Prostate gland (tissue), 2 donors: ENCODE measurements at regions not wholly inside any gene's neighbourhood (a gene's known extent, or its start where the extent isn't known, plus 50 kb on each side); places are given as distances from the start of the nearest gene placed in this dataset.
"Not testable (repeated sequence)": the region's sequence is repeated elsewhere in the genome, so short reads cannot be mapped to it uniquely, and the experiment has no call there.

Source experiments
- DNase-seq: peaks from one replicate; pipeline ENCODE4 v3.0.0-alpha.2; 2019; ENCODE audit warnings: low spot score
- H3K27ac ChIP-seq, 2 donors: fragments of 200-600 bp; sonication (generic); 2 replicates each; pipeline ENCODE4 v1.5.1; 2017 to 2019
- H3K27me3 ChIP-seq: fragments of 200-600 bp; sonication (generic); replicated peaks from 2 replicates; pipeline ENCODE4 v1.5.1; 2019; ENCODE audit not compliant: insufficient read depth
- H3K36me3 ChIP-seq, 2 donors: fragments of 200-600 bp; sonication (generic); 1 replicate in 1 of 2; 2 replicates in 1 of 2; pipeline versions ENCODE4 v1.5.1 to v1.8.1; 2017 to 2019
- H3K4me1 ChIP-seq: fragments of 200-600 bp; sonication (generic); replicated peaks from 2 replicates; pipeline ENCODE4 v1.5.1; 2019
- H3K4me3 ChIP-seq, 2 donors: fragments of 200-600 bp; sonication (generic); 2 replicates each; pipeline ENCODE4 v1.5.1; 2017 to 2019
- H3K9me3 ChIP-seq: fragments of 200-600 bp; sonication (generic); 2 replicates; pipeline ENCODE4 v1.5.1; 2017
- POLR2A ChIP-seq: fragments of 450-650 bp; IDR thresholded peaks from one replicate; pipeline ENCODE4 v1.6.1; 2016; ENCODE audit warnings: antibody characterized with exemption, mild to moderate bottlenecking
- POLR2AphosphoS5 ChIP-seq: sonication (generic); formaldehyde crosslinking; IDR thresholded peaks from one replicate; pipeline ENCODE4 v1.6.1; 2017; ENCODE audit warnings: antibody characterized with exemption
- WGBS: methylation state at CpG from one replicate; pipeline ENCODE4 v1.1.5; 2018; 5-methylcytosine and 5-hydroxymethylcytosine counted together
- intact Hi-C: fragments of 100-400 bp; cut with DNase I; formaldehyde crosslinking; loops from one replicate; pipeline ENCODE4 v1.14.2; 2022
- TF ChIP-seq, protein P1 (sequence below), 4 experiments: fragments of 200-600 bp in 2 of 4; fragments of 450-650 bp in 2 of 4; sonication (generic) in 2 of 4; IDR thresholded peaks; 1 replicate in 3 of 4; 2 replicates in 1 of 4; pipeline ENCODE4 v1.5.1; 2016 to 2019; ENCODE audit warnings: antibody characterized with exemption in 4 of 4, mild to moderate bottlenecking in 2 of 4, moderate library complexity in 2 of 4

DNA sequence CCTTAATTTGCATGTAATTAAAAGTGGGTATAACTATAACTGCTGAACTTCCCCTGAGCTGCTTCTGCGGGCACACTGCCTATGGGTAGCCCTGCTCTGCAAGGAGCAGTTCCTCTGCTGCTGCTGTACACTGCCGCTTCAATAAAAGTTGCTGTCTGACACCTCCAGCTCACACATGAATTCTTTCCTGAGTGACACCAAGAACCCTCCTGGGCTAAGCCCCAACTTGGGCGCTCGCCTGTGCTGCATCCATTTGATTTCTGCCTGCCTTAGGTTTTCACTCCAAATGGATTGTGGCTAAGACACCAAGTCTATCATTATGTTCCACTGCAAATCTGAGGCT, 215.7 kb downstream of the ANAPC1 start:
- TF ChIP-seq, protein P1, sequence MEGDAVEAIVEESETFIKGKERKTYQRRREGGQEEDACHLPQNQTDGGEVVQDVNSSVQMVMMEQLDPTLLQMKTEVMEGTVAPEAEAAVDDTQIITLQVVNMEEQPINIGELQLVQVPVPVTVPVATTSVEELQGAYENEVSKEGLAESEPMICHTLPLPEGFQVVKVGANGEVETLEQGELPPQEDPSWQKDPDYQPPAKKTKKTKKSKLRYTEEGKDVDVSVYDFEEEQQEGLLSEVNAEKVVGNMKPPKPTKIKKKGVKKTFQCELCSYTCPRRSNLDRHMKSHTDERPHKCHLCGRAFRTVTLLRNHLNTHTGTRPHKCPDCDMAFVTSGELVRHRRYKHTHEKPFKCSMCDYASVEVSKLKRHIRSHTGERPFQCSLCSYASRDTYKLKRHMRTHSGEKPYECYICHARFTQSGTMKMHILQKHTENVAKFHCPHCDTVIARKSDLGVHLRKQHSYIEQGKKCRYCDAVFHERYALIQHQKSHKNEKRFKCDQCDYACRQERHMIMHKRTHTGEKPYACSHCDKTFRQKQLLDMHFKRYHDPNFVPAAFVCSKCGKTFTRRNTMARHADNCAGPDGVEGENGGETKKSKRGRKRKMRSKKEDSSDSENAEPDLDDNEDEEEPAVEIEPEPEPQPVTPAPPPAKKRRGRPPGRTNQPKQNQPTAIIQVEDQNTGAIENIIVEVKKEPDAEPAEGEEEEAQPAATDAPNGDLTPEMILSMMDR (IDR thresholded peaks at IDR 0.05): no peak
- Histone ChIP-seq H3K4me1 (no peaks in the 10 kb centered on the region), H3K27me3 (no peaks in the 10 kb centered on the region), H3K9me3 (no peaks in the 10 kb centered on the region), H3K27ac (no peak overlapping the region), H3K4me3 (no peak overlapping the region), H3K36me3 (no peaks in the 10 kb centered on the region)
- DNase-seq: no peak
- intact Hi-C loops: no loop called here
- WGBS: 97% methylated on average over 4 of the region's 4 CpGs

DNA sequence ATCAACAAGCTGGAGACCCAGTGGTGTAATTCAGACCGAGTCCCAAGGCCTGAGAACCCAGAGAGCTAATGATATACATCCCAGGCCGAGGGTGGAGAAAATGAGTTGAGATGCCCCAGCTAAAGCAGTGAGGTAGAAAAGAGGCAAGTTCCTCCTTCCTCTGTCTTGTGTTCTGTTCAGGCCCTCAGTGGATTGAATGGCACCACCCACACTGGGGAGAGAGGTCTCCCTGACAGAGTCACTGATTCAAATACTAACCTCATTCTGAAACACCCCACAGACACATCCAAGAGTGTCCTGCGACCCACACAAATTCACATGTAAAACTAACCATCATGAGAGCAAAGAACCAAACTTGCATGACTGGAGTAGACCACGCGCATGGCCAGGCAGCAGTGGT, 215.3 kb downstream of the ANAPC1 start:
- Histone ChIP-seq H3K27ac (no peak overlapping the region), H3K27me3 (no peaks in the 10 kb centered on the region), H3K36me3 (no peaks in the 10 kb centered on the region), H3K4me3 (no peak overlapping the region), H3K9me3 (no peaks in the 10 kb centered on the region), H3K4me1 (no peaks in the 10 kb centered on the region)
- no peak for TF ChIP-seq POLR2A
- no peak for TF ChIP-seq POLR2AphosphoS5
- TF ChIP-seq, protein P1 (IDR thresholded peaks at IDR 0.05): no peak
- DNase-seq: no peak
- 95% methylated on average over 5 of the region's 5 CpGs for WGBS
- intact Hi-C loops: no loop called here

DNA sequence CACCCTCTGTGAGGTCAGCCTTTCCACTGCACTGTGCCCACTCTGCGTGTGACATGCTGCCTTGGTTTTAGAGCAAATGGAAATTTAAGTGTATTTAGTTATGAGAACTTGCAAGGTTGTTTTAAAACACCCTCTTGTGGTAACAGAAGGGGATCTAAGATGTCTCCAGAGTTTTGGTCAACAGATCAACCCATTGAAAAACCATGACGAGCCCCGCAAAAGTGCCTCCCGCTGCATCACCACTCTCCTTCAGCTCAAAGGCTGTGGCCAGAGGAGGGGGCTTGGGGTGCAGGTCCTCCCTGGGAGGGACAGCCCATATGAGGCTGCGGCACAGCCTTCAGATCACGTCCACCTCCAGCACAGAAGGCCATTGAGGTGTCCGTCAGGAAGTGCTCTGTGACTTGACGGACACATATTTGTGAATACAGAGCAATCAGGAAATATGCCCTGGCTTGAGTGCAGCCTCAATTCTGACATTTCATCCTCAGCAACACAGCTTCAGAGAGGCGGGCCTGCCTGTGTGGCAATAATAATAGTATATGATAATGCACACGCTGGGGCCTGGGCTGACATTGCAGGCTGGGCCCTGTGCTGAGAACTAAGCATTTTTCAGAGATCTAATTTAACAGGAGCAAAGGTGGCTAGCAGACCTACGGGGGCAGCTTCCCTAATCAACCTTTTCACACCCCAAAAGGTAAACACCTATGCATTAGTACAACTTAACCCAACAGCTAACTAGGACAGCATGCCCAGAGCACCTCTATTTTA, 213.9 kb downstream of the ANAPC1 start:
- intact Hi-C loops: no loop called here
- TF ChIP-seq POLR2A (no peak), POLR2AphosphoS5 (no peak)
- TF ChIP-seq, protein P1 (IDR thresholded peaks at IDR 0.05): no peak

DNA sequence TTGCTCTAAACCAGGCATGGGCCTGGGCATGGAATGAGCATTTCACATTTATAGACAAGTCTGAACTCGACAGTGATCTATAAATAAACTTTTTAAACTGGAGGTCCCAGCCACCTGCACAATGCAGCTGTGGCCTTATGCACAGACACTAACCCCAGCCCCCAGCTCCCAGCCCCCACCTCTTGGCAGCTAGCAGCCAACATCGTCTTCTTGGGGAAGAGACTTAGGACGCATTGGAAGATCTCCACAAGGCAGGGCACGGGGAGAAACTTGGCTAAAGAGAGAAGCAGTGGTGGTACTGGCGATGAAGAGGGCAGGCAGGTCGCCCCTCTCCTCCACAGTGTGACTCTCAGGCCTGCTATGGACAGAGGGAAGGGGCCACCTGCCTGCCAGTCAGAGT, 213.2 kb downstream of the ANAPC1 start:
- Histone ChIP-seq H3K4me3 (no peak overlapping the region), H3K9me3 (no peaks in the 10 kb centered on the region), H3K27me3 (no peaks in the 10 kb centered on the region), H3K36me3 (no peaks in the 10 kb centered on the region), H3K27ac (no peak overlapping the region), H3K4me1 (no peaks in the 10 kb centered on the region)
- intact Hi-C loops: no loop called here
- DNase-seq: no peak
- no peak for TF ChIP-seq POLR2AphosphoS5
- no peak for TF ChIP-seq POLR2A
- TF ChIP-seq, protein P1 (IDR thresholded peaks at IDR 0.05): no peak
- 65% methylated on average over 6 of the region's 6 CpGs for WGBS

More for the DNA sequence above, 213.9 kb downstream of the ANAPC1 start:
- H3K9me3 ChIP-seq: no peaks in the 10 kb centered on the region
- no peak overlapping the region for H3K27ac ChIP-seq
- no peak for DNase-seq
- 93% methylated on average over 11 of the region's 11 CpGs for WGBS
- H3K27me3 ChIP-seq: no peaks in the 10 kb centered on the region
- no peaks in the 10 kb centered on the region for H3K4me1 ChIP-seq
- H3K4me3 ChIP-seq: no peak overlapping the region
- no peaks in the 10 kb centered on the region for H3K36me3 ChIP-seq

DNA sequence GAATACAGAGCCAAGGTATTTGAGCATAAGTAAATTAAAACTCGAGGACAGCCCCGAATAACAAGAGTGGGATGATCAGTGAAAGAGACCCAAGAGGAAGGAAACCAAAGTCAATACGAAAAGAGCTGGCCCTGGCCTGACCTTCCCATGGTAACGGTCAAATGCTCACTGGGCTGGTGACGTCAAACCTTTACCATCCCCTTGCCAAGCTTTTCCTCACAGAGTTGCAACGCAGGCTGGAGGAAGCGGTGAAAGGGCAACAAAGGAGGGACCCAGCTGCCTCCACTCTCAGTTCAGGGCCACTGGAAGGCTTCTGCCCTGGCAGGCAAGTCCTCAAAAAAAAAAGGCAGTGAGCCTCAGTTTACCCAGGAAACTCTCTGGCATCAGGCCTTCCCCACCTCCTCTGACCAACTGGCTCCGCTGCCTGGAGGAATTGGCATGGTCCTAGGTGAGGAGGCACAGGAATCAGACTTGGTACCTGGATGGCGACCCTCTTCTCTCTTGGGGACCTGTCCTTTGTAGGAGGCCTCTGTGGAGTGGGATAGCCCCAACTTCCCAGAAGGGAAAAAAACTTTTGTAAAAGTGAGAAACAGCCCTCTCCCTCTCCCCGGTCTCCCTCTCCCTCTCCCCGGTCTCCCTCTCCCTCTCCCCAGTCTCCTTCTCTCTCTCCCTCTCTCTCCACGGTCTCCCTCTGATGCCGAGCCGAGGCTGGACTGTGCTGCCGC, 212.4 kb downstream of the ANAPC1 start:
- Histone ChIP-seq H3K4me1 (no peaks in the 10 kb centered on the region), H3K4me3 (no peak overlapping the region), H3K27me3 (no peaks in the 10 kb centered on the region), H3K27ac (no peak overlapping the region), H3K9me3 (no peaks in the 10 kb centered on the region), H3K36me3 (no peaks in the 10 kb centered on the region)
- no peak for DNase-seq
- intact Hi-C loops: no loop called here
- 75% methylated on average over 15 of the region's 15 CpGs for WGBS
- no peak for TF ChIP-seq POLR2AphosphoS5
- TF ChIP-seq POLR2A: no peak
- TF ChIP-seq, protein P1 (IDR thresholded peaks at IDR 0.05): no peak

DNA sequence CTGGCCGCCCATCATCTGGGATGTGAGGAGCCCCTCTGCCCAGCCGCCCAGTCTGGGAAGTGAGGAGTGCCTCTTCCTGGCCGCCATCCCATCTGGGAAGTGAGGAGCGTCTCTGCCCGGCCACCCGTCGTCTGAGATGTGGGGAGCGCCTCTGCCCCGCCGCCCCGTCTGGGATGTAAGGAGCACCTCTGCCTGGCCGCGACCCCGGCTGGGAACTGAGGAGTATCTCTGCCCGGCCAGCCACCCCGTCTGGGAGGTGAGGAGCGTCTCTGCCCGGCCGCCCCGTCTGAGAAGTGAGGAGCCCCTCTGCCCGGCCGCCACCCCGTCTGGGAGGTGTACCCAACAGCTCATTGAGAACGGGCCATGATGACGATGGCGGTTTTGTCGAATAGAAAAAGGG, 211.4 kb downstream of the ANAPC1 start:
- H3K27me3 ChIP-seq, H3K36me3 ChIP-seq, H3K4me1 ChIP-seq, H3K27ac ChIP-seq, H3K4me3 ChIP-seq, H3K9me3 ChIP-seq, DNase-seq, intact Hi-C loops: not testable (repeated sequence)
- 95% methylated on average over 18 of the region's 27 CpGs for WGBS
